NCI-H146 treated with DMSO at 0.1 percent for 48 hours (cell line): ENCODE measurements at regions not wholly inside any gene's neighbourhood (a gene's known extent, or its start where the extent isn't known, plus 50 kb on each side); places are given as distances from the start of the nearest gene placed in this dataset.

Experiments
- DNase-seq: peaks from one replicate; lab custom pipeline; 2025; ENCODE audit not compliant: unreplicated experiment; lab: John Stamatoyannopoulos, UW

DNA sequence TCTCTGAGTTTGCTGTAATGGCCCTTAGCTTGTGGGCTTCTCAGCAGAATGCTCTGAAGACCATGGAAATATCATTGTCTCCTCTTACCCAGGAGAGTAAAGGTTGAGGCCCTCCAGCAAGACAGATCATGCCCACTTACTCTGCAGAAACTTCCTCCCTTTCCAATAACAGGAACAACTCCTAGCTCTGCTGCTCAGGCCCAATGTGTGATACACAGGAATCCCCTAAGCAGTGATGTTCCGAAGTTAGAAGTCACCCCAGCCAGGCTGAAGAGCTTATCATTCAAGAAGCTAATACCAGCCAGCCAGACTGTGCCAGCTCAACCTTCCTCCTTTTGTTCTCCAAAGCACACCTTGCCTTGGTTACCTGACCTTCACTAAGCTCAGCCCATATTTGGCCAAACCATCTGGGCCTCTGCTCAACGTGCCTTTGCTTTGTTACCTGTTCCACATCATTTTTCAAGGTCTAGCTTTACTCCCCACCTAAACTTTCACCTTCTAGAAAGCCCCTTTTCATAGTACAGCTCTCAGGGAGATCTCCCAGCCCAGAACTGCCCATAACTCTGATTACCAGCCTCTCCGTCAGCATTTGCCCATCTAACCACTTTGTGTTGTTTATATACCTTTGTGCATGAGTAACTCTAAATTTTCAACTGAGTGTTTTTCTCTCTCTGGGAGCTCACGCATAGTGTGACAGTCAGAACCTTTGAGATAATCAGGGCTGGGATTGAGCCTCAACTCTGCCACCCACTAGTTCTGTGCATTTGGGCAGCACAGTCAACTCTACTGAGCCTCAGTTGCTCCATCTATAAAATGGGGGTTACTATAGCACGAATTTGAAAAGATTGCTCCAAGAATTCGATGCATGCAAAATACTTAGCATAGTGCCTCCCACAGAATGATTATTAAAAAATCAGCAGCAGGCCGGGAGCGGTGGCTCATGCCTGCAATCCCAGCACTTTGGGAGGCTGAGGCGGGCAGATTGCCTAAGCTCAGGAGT is 107.6 kb upstream of the CPEB4 start:
- no peak for DNase-seq

GRCh38 chr5:173781432-173781815 is 106.7 kb upstream of the CPEB4 start:
- DNase-seq: no peak

GRCh38 chr5:173781816-173782670 is 106.1 kb upstream of the CPEB4 start:
- DNase-seq: no peak

DNA sequence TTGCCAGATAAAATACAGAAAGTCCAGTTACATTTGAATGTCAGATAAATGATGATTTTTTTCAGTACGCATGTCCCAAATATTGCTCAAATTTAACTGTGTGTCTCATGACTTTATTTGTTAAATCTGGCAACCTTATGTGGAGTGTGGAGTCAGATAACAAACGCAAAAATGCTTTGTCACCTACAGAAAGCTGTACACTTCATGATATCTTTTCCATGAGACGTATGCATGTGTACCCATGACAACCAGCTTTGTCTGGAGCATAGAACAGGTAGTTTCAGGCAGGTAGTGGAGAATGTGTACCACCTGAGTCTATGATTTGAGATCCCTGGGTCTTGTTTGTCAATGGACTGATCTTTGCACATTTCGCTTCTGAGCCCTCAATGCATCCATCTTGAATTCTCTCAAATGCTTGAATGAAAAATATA is 105.5 kb upstream of the CPEB4 start:
- DNase-seq: no peak

- DNase-seq: no peak
Measured at GRCh38 chr5:173783371-173783770, 104.8 kb upstream of the CPEB4 start.

DNA sequence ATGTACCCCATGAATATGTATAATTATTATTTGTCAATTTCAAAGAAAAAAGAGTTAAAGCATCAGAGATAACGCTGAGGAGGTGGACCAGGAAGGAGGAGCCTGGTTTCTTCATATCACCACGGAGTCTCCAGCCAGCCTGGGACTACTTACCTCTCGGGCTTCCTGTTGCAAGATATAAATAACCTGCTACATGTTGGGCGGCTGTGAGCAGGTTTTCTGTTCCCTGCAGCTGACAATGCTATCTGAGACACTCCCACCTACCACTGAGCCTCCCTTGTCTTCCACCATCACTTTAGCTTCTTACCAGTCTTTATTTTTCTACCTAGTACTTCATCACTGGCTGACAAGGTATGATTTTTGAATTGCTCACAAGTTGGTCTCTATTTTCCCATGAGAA is 102.7 kb upstream of the CPEB4 start:
- DNase-seq: no peak

DNA sequence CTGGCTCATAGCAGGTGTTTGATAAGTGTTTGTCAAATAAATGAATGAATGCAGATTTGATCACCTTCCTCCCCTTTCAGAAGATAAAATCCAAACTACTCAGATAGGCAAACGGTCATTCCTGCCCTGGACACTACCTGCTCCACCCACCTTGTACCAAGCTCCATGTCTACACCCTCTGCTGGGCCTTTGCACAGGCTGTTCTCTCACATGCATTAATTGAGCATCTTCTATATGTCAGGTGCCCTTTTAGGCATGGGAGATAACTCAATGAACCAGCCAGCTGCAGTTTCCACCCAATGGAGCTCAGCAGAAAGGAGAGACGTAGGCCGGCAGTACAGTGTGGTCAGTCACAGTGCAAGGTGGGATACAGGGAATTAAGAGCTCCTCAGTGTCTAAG is 102.3 kb upstream of the CPEB4 start:
- DNase-seq: peak; percentile 8

DNA sequence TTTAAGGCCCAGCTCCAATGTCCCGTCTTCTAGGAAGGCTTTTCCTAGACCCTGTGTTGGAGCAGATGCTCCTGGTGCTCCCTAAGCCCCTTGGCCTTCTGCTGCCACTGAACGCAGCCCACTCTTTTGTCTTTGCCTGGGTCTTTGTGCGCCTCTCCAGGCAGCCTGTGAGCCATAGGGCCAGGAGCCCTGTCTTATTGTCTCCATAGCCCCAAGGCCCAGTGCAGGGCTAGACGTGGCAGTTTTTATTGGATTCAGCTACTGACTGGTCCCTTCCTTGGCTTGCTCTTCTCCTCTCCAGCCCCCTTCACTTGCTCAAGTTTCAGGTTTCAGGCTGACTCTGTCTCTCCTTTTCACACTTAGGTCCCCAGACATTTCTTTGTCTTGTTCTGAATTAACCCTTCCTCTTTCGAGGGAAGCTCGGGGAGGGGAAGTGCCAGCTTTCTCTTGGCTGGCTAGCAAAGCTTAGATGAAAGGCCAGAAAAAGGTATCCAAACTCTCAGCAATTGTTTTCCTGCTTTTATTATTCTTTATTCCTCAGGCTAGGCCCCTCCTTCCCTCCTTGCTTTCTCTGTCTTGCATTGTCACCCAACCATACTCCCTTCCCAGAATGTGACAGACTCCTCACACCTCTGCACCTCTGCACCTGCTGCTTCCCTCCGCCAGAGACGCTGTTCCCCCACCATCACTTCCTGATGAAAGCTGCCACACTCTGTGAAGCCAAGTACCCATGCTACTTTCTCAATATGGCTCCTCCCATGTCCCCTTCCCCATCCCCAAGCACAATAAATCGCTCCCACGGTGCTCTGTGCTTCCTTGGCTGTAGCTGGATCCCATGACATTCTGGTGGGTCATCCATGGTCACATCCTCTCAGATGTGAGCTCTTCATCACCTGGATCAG is 101.6 kb upstream of the CPEB4 start:
- no peak for DNase-seq

DNA sequence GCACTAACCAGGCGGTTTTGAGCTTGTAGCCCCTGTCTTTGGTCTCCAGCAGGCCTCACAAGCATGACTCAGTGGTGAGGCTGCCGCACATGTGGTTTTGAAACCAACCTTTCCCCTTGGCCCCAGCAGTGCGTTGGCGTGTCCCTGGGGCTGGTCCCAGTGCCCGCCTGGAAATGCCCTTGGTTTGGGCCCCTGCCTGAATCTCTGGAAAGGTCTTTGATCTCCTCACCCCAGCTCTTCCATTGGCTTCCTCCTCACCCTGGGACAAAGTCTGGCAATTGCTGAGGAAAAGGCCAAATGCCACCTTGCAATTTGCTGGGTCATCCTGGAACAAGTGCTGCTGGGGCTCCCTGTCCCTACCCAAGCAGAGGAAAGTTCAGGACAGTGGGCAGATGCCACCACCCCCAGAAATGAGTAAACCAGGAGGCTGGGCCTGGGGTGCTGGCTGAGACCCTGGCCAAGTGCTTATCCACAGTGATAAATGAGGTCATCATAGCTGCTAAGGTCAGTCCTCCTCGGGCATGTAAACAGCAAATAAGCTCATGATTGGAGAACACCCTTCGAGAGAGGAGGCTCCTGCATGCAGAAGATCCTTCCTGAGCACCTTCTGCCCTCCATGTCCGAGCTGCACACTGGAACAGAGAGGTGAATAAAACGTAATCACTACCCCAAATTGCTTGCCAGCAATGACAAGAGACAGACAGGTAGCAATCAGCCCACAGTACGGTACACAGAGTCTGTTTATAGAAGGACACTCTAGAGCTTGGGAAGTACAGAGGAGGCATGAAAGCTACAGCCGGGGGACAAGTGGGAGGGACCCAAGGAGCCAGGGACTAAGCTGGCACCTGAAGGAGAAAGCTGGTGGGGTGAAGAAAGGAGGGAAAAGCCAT is 98.9 kb upstream of the CPEB4 start:
- no peak for DNase-seq

DNA sequence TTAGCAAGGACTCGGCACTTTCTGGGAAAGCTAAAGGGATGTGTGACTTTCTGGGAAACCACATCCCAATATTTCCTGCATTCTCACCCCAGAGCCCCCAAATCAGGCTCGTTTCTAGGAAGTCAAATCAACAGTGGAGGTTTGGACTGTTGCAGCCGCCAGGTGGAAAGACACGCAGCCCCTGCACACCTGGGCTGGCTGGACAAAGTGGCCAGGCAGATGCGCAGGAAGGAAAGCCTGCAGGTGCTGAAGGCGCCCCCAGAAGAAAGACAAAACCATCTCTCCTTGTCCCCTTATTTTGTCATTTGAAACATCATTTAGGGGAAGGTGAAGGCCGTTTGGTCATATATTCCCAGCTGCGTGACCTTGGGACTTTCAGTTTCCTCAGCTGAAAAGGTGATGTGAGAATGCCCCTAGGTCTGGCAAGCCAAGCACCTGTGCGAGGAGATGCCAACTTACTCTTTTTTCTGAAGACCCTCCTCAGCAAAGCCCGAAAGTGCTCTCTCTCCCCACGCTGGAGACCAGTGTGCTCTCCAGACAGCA is 97.9 kb upstream of the CPEB4 start:
- no peak for DNase-seq

- DNase-seq: no peak
Measured at GRCh38 chr5:173790836-173791546, 97.2 kb upstream of the CPEB4 start.

- DNase-seq: no peak
Measured at GRCh38 chr5:173791878-173792277, 96.3 kb upstream of the CPEB4 start.

- no peak for DNase-seq
Measured at GRCh38 chr5:173792781-173793547, 95.2 kb upstream of the CPEB4 start.

- no peak for DNase-seq
Measured at GRCh38 chr5:173793648-173794548, 94.3 kb upstream of the CPEB4 start.

GRCh38 chr5:173794901-173795416 is 93.2 kb upstream of the CPEB4 start:
- no peak for DNase-seq

- no peak for DNase-seq
Measured at GRCh38 chr5:173795601-173796000, 92.5 kb upstream of the CPEB4 start.
